ENCODE measurements at regions not wholly inside any gene's neighbourhood (a gene's known extent, or its start where the extent isn't known, plus 50 kb on each side); places are given as distances from the start of the nearest gene placed in this dataset.

DNA sequence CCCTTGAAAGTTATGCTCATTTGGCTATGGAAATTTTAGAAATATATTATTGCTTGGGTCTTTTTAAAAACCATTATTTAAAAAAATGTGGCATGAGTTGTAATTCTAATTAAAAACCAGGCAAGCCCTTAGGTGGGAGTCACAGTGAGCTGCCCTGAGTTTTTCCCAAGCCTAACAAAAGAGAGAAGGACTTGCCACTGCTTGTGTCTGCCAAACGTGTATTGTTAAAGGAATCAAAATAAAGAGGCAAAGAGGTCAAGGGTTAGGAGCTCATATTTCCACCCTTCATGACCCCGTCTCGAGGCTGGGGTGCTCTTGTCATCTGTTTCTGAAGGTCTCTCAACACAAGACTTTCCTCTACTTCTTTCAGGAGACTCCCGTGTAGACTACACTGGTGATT, 321.1 kb downstream of the ZIC1 start:
- Histone ChIP-seq H3K4me1 (ENCODE audit: insufficient read depth) (peaks cover 30% of the 10 kb centered on the region), H2AFZ (no peak overlapping the region; the same call in 1 of the 2 replicates), H3K27ac (ENCODE audit: low read depth) (no peak overlapping the region), H3K4me2 (peak overlapping the region; percentile 25; the same call in 1 of the 2 replicates), H4K20me1 (replicated peaks; ENCODE audit: insufficient read depth) (no peaks in the 10 kb centered on the region), H3F3A (replicated peaks; ENCODE audit: low read depth) (no peaks in the 10 kb centered on the region), H3K79me2 (replicated peaks; ENCODE audit: insufficient read depth) (no peaks in the 10 kb centered on the region), H3K9me2 (ENCODE audit: insufficient read depth) (no peaks in the 10 kb centered on the region), H3K27me3 (ENCODE audit: insufficient read depth) (no peaks in the 10 kb centered on the region), H3K36me3 (ENCODE audit: insufficient read depth) (no peaks in the 10 kb centered on the region), H3K4me3 (no peak overlapping the region)
- TF ChIP-seq, protein P1, sequence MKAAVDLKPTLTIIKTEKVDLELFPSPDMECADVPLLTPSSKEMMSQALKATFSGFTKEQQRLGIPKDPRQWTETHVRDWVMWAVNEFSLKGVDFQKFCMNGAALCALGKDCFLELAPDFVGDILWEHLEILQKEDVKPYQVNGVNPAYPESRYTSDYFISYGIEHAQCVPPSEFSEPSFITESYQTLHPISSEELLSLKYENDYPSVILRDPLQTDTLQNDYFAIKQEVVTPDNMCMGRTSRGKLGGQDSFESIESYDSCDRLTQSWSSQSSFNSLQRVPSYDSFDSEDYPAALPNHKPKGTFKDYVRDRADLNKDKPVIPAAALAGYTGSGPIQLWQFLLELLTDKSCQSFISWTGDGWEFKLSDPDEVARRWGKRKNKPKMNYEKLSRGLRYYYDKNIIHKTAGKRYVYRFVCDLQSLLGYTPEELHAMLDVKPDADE (IDR thresholded peaks at IDR 0.05), result no peak
- TF ChIP-seq EZH2phosphoT487 (IDR thresholded peaks at IDR 0.05; ENCODE audit: unreplicated experiment), result no peak
- TF ChIP-seq, protein P2, sequence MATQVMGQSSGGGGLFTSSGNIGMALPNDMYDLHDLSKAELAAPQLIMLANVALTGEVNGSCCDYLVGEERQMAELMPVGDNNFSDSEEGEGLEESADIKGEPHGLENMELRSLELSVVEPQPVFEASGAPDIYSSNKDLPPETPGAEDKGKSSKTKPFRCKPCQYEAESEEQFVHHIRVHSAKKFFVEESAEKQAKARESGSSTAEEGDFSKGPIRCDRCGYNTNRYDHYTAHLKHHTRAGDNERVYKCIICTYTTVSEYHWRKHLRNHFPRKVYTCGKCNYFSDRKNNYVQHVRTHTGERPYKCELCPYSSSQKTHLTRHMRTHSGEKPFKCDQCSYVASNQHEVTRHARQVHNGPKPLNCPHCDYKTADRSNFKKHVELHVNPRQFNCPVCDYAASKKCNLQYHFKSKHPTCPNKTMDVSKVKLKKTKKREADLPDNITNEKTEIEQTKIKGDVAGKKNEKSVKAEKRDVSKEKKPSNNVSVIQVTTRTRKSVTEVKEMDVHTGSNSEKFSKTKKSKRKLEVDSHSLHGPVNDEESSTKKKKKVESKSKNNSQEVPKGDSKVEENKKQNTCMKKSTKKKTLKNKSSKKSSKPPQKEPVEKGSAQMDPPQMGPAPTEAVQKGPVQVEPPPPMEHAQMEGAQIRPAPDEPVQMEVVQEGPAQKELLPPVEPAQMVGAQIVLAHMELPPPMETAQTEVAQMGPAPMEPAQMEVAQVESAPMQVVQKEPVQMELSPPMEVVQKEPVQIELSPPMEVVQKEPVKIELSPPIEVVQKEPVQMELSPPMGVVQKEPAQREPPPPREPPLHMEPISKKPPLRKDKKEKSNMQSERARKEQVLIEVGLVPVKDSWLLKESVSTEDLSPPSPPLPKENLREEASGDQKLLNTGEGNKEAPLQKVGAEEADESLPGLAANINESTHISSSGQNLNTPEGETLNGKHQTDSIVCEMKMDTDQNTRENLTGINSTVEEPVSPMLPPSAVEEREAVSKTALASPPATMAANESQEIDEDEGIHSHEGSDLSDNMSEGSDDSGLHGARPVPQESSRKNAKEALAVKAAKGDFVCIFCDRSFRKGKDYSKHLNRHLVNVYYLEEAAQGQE (IDR thresholded peaks at IDR 0.05; ENCODE audit: unreplicated experiment), result no peak
- Mint-ChIP-seq H3K27ac (no peak overlapping the region), H3K27me3 (ENCODE audit: insufficient read depth, low read depth, poor library complexity) (no peaks in the 10 kb centered on the region), H3K4me3 (no peak overlapping the region), H3K9me3 (peaks cover 6% of the 10 kb centered on the region; the same call in 1 of the 3 replicates), H3K36me3 (ENCODE audit: low read depth) (no peaks in the 10 kb centered on the region), H3K4me1 (peaks cover 26% of the 10 kb centered on the region)
- DNase-seq (ENCODE audit: low spot score) (peak; percentile 6), ATAC-seq (peak; percentile 73)

DNA sequence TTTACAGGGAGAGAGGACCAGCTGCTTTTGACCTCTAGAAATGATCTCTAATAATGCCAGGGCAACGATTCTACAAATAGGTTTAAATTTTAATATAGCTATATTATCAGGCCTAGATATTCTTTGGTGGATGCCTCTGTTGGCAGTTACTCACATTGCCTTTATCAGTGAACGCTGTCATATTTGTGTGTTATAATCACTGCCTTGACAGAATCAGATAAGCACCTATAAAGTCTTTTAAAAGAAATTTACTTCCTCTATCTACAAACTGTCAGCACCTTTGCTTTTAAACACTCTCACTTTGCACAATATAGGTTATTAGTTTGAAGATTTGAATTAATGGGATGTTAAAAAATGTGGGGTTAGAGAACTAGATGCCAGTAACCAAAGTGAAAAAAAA, 324.1 kb downstream of the ZIC1 start:
- no peak overlapping the region for H2AFZ ChIP-seq
- no peak overlapping the region for H3K27ac Mint-ChIP-seq
- H3K36me3 ChIP-seq (ENCODE audit: insufficient read depth), result no peaks in the 10 kb centered on the region
- no peaks in the 10 kb centered on the region for H3K27me3 ChIP-seq (ENCODE audit: insufficient read depth)
- H3K9me2 ChIP-seq (ENCODE audit: insufficient read depth), result no peaks in the 10 kb centered on the region
- peaks cover 38% of the 10 kb centered on the region for H3K4me1 ChIP-seq (ENCODE audit: insufficient read depth)
- H3K36me3 Mint-ChIP-seq (ENCODE audit: low read depth), result no peaks in the 10 kb centered on the region
- DNase-seq (ENCODE audit: low spot score) (no peak), ATAC-seq (no peak)
- H3K4me3 ChIP-seq, result no peak overlapping the region
- H3K27ac ChIP-seq (ENCODE audit: low read depth), result no peak overlapping the region
- no peak overlapping the region for H3K4me2 ChIP-seq
- no peaks in the 10 kb centered on the region for H4K20me1 ChIP-seq (replicated peaks; ENCODE audit: insufficient read depth)
- H3K4me3 Mint-ChIP-seq, result no peak overlapping the region
- H3K9me3 Mint-ChIP-seq, result peaks cover 3% of the 10 kb centered on the region; the same call in 1 of the 3 replicates
- H3K27me3 Mint-ChIP-seq (ENCODE audit: insufficient read depth, low read depth, poor library complexity), result no peaks in the 10 kb centered on the region
- H3F3A ChIP-seq (replicated peaks; ENCODE audit: low read depth), result no peaks in the 10 kb centered on the region
- H3K4me1 Mint-ChIP-seq, result peaks cover 36% of the 10 kb centered on the region
- H3K79me2 ChIP-seq (replicated peaks; ENCODE audit: insufficient read depth), result no peaks in the 10 kb centered on the region
- TF ChIP-seq, protein P3, sequence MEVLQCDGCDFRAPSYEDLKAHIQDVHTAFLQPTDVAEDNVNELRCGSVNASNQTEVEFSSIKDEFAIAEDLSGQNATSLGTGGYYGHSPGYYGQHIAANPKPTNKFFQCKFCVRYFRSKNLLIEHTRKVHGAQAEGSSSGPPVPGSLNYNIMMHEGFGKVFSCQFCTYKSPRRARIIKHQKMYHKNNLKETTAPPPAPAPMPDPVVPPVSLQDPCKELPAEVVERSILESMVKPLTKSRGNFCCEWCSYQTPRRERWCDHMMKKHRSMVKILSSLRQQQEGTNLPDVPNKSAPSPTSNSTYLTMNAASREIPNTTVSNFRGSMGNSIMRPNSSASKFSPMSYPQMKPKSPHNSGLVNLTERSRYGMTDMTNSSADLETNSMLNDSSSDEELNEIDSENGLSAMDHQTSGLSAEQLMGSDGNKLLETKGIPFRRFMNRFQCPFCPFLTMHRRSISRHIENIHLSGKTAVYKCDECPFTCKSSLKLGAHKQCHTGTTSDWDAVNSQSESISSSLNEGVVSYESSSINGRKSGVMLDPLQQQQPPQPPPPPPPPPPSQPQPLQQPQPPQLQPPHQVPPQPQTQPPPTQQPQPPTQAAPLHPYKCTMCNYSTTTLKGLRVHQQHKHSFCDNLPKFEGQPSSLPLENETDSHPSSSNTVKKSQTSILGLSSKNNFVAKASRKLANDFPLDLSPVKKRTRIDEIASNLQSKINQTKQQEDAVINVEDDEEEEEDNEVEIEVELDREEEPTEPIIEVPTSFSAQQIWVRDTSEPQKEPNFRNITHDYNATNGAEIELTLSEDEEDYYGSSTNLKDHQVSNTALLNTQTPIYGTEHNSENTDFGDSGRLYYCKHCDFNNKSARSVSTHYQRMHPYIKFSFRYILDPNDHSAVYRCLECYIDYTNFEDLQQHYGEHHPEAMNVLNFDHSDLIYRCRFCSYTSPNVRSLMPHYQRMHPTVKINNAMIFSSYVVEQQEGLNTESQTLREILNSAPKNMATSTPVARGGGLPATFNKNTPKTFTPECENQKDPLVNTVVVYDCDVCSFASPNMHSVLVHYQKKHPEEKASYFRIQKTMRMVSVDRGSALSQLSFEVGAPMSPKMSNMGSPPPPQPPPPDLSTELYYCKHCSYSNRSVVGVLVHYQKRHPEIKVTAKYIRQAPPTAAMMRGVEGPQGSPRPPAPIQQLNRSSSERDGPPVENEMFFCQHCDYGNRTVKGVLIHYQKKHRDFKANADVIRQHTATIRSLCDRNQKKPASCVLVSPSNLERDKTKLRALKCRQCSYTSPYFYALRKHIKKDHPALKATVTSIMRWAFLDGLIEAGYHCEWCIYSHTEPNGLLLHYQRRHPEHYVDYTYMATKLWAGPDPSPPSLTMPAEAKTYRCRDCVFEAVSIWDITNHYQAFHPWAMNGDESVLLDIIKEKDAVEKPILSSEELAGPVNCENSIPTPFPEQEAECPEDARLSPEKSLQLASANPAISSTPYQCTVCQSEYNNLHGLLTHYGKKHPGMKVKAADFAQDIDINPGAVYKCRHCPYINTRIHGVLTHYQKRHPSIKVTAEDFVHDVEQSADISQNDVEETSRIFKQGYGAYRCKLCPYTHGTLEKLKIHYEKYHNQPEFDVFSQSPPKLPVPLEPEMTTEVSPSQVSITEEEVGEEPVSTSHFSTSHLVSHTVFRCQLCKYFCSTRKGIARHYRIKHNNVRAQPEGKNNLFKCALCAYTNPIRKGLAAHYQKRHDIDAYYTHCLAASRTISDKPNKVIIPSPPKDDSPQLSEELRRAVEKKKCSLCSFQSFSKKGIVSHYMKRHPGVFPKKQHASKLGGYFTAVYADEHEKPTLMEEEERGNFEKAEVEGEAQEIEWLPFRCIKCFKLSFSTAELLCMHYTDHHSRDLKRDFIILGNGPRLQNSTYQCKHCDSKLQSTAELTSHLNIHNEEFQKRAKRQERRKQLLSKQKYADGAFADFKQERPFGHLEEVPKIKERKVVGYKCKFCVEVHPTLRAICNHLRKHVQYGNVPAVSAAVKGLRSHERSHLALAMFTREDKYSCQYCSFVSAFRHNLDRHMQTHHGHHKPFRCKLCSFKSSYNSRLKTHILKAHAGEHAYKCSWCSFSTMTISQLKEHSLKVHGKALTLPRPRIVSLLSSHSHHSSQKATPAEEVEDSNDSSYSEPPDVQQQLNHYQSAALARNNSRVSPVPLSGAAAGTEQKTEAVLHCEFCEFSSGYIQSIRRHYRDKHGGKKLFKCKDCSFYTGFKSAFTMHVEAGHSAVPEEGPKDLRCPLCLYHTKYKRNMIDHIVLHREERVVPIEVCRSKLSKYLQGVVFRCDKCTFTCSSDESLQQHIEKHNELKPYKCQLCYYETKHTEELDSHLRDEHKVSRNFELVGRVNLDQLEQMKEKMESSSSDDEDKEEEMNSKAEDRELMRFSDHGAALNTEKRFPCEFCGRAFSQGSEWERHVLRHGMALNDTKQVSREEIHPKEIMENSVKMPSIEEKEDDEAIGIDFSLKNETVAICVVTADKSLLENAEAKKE (CRISPR knock-in tag; IDR thresholded peaks at IDR 0.05), result no peak
- TF ChIP-seq JUNB (IDR thresholded peaks at IDR 0.05; ENCODE audit: unreplicated experiment) (no peak), STAT1 (IDR thresholded peaks at IDR 0.05; ENCODE audit: unreplicated experiment) (no peak), CREB1 (CRISPR knock-in tag; IDR thresholded peaks at IDR 0.05; ENCODE audit: low read depth) (no peak), ZNF114 (CRISPR knock-in tag; IDR thresholded peaks at IDR 0.05) (no peak), EZH2 (IDR thresholded peaks at IDR 0.05; ENCODE audit: low read depth, unreplicated experiment) (no peak)
- TF ChIP-seq, protein P4, sequence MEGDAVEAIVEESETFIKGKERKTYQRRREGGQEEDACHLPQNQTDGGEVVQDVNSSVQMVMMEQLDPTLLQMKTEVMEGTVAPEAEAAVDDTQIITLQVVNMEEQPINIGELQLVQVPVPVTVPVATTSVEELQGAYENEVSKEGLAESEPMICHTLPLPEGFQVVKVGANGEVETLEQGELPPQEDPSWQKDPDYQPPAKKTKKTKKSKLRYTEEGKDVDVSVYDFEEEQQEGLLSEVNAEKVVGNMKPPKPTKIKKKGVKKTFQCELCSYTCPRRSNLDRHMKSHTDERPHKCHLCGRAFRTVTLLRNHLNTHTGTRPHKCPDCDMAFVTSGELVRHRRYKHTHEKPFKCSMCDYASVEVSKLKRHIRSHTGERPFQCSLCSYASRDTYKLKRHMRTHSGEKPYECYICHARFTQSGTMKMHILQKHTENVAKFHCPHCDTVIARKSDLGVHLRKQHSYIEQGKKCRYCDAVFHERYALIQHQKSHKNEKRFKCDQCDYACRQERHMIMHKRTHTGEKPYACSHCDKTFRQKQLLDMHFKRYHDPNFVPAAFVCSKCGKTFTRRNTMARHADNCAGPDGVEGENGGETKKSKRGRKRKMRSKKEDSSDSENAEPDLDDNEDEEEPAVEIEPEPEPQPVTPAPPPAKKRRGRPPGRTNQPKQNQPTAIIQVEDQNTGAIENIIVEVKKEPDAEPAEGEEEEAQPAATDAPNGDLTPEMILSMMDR (conservative IDR thresholded peaks at IDR 0.05; ENCODE audit: low read depth in 2 of 2), result no peak

All from GM23338 (cell line).